ENCODE measurements at regions not wholly inside any gene's neighbourhood (a gene's known extent, or its start where the extent isn't known, plus 50 kb on each side); places are given as distances from the start of the nearest gene placed in this dataset.
A peak's percentile ranks its signal among the peaks of the same experiment; 100 is the strongest.

GRCh38 chr3:166425900-166426611, 588.8 kb upstream of the BCHE start:
- in situ Hi-C loops (cut with HindIII; ENCODE audit: extremely low pct_ligation_motif_present, low pct_unique_long_range_greater_than_20kb) = no loop called here
- H3K79me2 ChIP-seq (ENCODE audit: insufficient read depth, low read length) = no peaks in the 10 kb centered on the region
- no peaks in the 10 kb centered on the region for H3K4me1 ChIP-seq (ENCODE audit: insufficient read depth, low read length)
- no peaks in the 10 kb centered on the region for H4K20me1 ChIP-seq (ENCODE audit: insufficient read depth, low read length)
- H3K9me3 ChIP-seq (ENCODE audit: low read length) = no peaks in the 10 kb centered on the region
- H3K36me3 ChIP-seq (replicated peaks in 1 of 2; ENCODE audit: control insufficient read depth in 1 of 2, insufficient read depth in 2 of 2, low read length in 2 of 2) = no peaks in the 10 kb centered on the region
- intact Hi-C loops (cut with micrococcal nuclease; ENCODE audit: unreplicated experiment) = no loop called here
- no TSS peak for BruUV-seq (replicated peaks)
- no peak overlapping the region for H2AFZ ChIP-seq (ENCODE audit: low read length)
- H3K9ac ChIP-seq (ENCODE audit: insufficient read depth, low read depth, low read length) = no peak overlapping the region
- no peak overlapping the region for H3K27ac ChIP-seq (ENCODE audit: extremely low read length, insufficient read depth, low read length)
- CTCF ChIA-PET (ENCODE audit: low intra/inter-chr PET ratio, low total read pairs) = no interaction called here
- ATAC-seq (peak; percentile 79), FAIRE-seq (no peak), DNase-seq (ENCODE audit: low spot score) (peak; percentile 1)
- H3K27me3 ChIP-seq (ENCODE audit: control insufficient read depth in 1 of 2, insufficient read depth in 2 of 2, low read length in 2 of 2) = no peaks in the 10 kb centered on the region
- 44% methylated on average over 4 of the region's 4 CpGs for WGBS (ENCODE audit: low lambda C conversion rate)
- POLR2A ChIA-PET = no interaction called here
- H3K4me2 ChIP-seq (ENCODE audit: low read depth, low read length) = no peak overlapping the region
- TF ChIP-seq, protein P1, sequence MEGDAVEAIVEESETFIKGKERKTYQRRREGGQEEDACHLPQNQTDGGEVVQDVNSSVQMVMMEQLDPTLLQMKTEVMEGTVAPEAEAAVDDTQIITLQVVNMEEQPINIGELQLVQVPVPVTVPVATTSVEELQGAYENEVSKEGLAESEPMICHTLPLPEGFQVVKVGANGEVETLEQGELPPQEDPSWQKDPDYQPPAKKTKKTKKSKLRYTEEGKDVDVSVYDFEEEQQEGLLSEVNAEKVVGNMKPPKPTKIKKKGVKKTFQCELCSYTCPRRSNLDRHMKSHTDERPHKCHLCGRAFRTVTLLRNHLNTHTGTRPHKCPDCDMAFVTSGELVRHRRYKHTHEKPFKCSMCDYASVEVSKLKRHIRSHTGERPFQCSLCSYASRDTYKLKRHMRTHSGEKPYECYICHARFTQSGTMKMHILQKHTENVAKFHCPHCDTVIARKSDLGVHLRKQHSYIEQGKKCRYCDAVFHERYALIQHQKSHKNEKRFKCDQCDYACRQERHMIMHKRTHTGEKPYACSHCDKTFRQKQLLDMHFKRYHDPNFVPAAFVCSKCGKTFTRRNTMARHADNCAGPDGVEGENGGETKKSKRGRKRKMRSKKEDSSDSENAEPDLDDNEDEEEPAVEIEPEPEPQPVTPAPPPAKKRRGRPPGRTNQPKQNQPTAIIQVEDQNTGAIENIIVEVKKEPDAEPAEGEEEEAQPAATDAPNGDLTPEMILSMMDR (CRISPR knock-in tag; IDR thresholded peaks at IDR 0.05) = 0 out of 2 replicates have a peak, but pooled peaks have one; percentile 14
- no peak for TF ChIP-seq MTERF4 (CRISPR knock-in tag; IDR thresholded peaks at IDR 0.05)
- H3K4me3 ChIP-seq (replicated peaks in 1 of 3; ENCODE audit: insufficient read depth in 1 of 3, low read depth in 2 of 3, low read length in 3 of 3) = no peak overlapping the region

- CTCF ChIA-PET (ENCODE audit: low intra/inter-chr PET ratio, low total read pairs) = no interaction called here
- FAIRE-seq = no peak
- no peak overlapping the region for H3K4me2 ChIP-seq (ENCODE audit: low read depth, low read length)
These were observed 587.8 kb upstream of the BCHE start for GRCh38 chr3:166425021-166425420.

More at GRCh38 chr3:166425021-166425420, 587.8 kb upstream of the BCHE start:
- Histone ChIP-seq H2AFZ (ENCODE audit: low read length) (no peak overlapping the region), H3K27ac (ENCODE audit: extremely low read length, insufficient read depth, low read length) (no peak overlapping the region), H3K79me2 (ENCODE audit: insufficient read depth, low read length) (no peaks in the 10 kb centered on the region), H3K27me3 (ENCODE audit: control insufficient read depth in 1 of 2, insufficient read depth in 2 of 2, low read length in 2 of 2) (no peaks in the 10 kb centered on the region), H3K4me3 (replicated peaks in 1 of 3; ENCODE audit: insufficient read depth in 1 of 3, low read depth in 2 of 3, low read length in 3 of 3) (no peak overlapping the region), H3K4me1 (ENCODE audit: insufficient read depth, low read length) (no peaks in the 10 kb centered on the region), H3K9me3 (ENCODE audit: low read length) (no peaks in the 10 kb centered on the region), H4K20me1 (ENCODE audit: insufficient read depth, low read length) (no peaks in the 10 kb centered on the region), H3K36me3 (replicated peaks in 1 of 2; ENCODE audit: control insufficient read depth in 1 of 2, insufficient read depth in 2 of 2, low read length in 2 of 2) (no peaks in the 10 kb centered on the region), H3K9ac (ENCODE audit: insufficient read depth, low read depth, low read length) (no peak overlapping the region)
- TF ChIP-seq, protein P2, sequence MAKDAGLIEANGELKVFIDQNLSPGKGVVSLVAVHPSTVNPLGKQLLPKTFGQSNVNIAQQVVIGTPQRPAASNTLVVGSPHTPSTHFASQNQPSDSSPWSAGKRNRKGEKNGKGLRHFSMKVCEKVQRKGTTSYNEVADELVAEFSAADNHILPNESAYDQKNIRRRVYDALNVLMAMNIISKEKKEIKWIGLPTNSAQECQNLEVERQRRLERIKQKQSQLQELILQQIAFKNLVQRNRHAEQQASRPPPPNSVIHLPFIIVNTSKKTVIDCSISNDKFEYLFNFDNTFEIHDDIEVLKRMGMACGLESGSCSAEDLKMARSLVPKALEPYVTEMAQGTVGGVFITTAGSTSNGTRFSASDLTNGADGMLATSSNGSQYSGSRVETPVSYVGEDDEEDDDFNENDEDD (CRISPR knock-in tag; IDR thresholded peaks at IDR 0.05; ENCODE audit: borderline replicate concordance) = no peak
- no peak for TF ChIP-seq ZNF10 (CRISPR knock-in tag; IDR thresholded peaks at IDR 0.05; ENCODE audit: borderline replicate concordance, low read depth)
- no peak for TF ChIP-seq ADNP (CRISPR knock-in tag; IDR thresholded peaks at IDR 0.05)
- no peak for TF ChIP-seq NFIC (IDR thresholded peaks at IDR 0.05; ENCODE audit: low read length)
- TF ChIP-seq FOXJ3 (CRISPR knock-in tag; IDR thresholded peaks at IDR 0.05; ENCODE audit: borderline replicate concordance) = no peak
- no peak for TF ChIP-seq ZNF17 (CRISPR knock-in tag; IDR thresholded peaks at IDR 0.05)
- TF ChIP-seq PPARG (CRISPR knock-in tag; conservative IDR thresholded peaks at IDR 0.05) = no peak
- TF ChIP-seq, protein P3, sequence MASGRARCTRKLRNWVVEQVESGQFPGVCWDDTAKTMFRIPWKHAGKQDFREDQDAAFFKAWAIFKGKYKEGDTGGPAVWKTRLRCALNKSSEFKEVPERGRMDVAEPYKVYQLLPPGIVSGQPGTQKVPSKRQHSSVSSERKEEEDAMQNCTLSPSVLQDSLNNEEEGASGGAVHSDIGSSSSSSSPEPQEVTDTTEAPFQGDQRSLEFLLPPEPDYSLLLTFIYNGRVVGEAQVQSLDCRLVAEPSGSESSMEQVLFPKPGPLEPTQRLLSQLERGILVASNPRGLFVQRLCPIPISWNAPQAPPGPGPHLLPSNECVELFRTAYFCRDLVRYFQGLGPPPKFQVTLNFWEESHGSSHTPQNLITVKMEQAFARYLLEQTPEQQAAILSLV (CRISPR knock-in tag; IDR thresholded peaks at IDR 0.05; ENCODE audit: borderline replicate concordance) = no peak
- no peak for TF ChIP-seq ZNF703 (CRISPR knock-in tag; IDR thresholded peaks at IDR 0.05; ENCODE audit: borderline replicate concordance)
- no peak for TF ChIP-seq MED1 (CRISPR knock-in tag; IDR thresholded peaks at IDR 0.05)
- no peak for TF ChIP-seq ZFP36L2 (CRISPR knock-in tag; IDR thresholded peaks at IDR 0.05)
- TF ChIP-seq MIER3 (CRISPR knock-in tag; IDR thresholded peaks at IDR 0.05; ENCODE audit: borderline replicate concordance) = no peak
- POLR2A ChIA-PET = no interaction called here
- intact Hi-C loops (cut with micrococcal nuclease; ENCODE audit: unreplicated experiment) = no loop called here
- BruUV-seq (replicated peaks) = no TSS peak
- DNase-seq (ENCODE audit: low spot score) (no peak), ATAC-seq (no peak)
- in situ Hi-C loops (cut with HindIII; ENCODE audit: extremely low pct_ligation_motif_present, low pct_unique_long_range_greater_than_20kb) = no loop called here

Data from HepG2 (cell line).